ENCODE measurements at regions not wholly inside any gene's neighbourhood (a gene's known extent, or its start where the extent isn't known, plus 50 kb on each side); places are given as distances from the start of the nearest gene placed in this dataset.
"Not testable (repeated sequence)": the region's sequence is repeated elsewhere in the genome, so short reads cannot be mapped to it uniquely, and the experiment has no call there.

- ATAC-seq (ENCODE audit: poor library complexity) (no peak), DNase-seq (no peak)
- intact Hi-C loops (cut with DNase I), result no loop called here
Measured at GRCh38 chr2:195108182-195108581, 548.8 kb upstream of the SLC39A10 start.

DNA sequence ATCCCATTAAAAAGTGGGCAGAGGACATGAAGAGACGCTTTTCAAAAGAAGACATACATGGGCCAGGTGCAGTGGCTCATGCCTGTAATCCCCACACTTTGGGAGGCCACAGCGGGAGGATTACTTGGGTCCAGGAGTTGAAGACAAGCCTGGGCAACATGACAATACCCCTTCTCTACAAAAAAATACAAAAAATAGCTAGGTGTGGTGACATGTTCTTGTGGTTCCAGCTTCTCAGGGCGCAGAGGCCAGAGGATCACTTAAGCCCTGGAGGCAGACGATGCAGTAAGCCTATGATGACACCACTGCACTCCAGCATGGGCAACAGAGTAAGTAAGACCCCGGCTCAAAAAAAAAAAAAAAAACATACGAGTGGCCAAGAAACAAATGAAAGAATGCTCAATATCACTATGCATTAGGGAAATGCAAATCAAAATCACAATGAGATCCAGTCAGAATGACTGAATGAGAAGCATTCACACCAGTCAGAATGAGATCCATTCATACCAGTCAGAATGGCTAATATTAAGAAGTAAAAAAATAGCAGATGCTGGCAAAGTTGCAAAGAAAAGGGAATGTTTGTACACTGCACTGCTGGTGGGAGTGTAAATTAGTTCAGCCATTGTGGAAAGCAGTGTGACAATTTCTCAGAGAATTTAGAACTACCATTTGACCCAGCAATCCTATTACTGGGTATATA is 550.2 kb upstream of the SLC39A10 start:
- intact Hi-C loops (cut with DNase I), result no loop called here
- ATAC-seq (ENCODE audit: poor library complexity), result no peak

DNA sequence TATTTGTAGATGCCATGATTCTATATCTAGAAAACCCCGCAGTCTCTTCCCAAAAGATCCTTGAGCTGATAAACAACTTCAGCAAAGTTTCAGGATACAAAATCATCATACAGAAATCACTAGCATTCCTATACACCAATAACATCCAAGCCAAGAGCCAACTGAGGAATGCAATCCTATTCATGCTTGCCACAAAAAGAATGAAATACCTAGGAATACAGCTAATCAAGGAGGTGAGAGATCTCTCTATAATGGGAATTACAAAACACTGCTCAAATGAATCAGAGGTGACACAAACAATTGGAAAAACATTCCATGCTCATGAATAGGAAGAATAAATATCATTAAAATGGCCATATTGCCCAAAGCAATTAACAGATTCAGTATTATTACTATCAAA is 551.4 kb upstream of the SLC39A10 start:
- intact Hi-C loops (cut with DNase I), result no loop called here
- ATAC-seq (ENCODE audit: poor library complexity) (no peak), DNase-seq (no peak)

More for the DNA sequence above, 550.2 kb upstream of the SLC39A10 start:
- DNase-seq, result no peak

- ATAC-seq (ENCODE audit: poor library complexity) (no peak), DNase-seq (no peak)
- intact Hi-C loops (cut with DNase I), result no loop called here
Measured at GRCh38 chr2:195094330-195094729, 562.7 kb upstream of the SLC39A10 start.

- no peak for DNase-seq
- ATAC-seq (ENCODE audit: poor library complexity), result no peak
- intact Hi-C loops (cut with DNase I), result no loop called here
Measured at GRCh38 chr2:195092341-195092740, 564.7 kb upstream of the SLC39A10 start.

- intact Hi-C loops (cut with DNase I); ATAC-seq (ENCODE audit: poor library complexity); DNase-seq: not testable (repeated sequence)
Measured at GRCh38 chr2:195072806-195073205, 584.2 kb upstream of the SLC39A10 start.

DNA sequence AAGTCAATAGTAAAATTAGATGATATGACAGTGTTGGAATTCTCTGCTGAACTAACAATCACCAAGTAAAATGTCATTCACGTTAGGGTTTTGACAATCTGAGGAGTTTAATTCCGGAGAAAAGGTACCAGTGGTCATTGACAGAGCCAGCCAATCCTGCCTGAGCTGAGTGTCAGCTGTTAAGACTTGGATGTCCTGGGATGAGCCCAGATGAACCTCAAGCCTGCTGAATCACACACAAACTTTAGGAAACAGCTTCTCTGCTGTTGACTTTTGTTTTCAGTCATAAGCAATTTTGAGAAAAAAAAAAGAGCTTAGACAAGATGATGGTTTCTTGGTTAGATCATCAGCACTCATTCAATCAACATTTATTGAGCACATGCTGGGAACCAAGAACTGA is 600.0 kb upstream of the SLC39A10 start:
- intact Hi-C loops (cut with DNase I), result no loop called here
- DNase-seq (no peak), ATAC-seq (ENCODE audit: poor library complexity) (no peak)

DNA sequence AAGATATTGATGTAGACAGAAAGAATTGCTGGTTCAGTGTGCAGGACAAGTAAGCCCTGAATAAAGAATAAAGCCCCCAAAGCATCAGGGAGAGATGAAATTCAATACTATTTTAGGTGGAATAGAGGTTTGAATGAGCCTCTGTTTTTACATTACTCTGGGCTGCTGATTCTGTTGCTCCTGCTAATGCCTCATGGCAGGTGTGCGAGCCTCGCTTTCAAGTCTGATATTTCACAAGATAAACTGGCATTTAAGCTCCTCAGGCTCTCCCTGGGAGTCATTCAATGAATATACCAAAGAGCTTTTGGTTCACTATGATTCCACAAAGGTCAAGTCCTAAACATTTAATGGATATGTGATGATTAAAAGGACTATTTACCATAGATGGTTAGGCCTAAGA is 601.0 kb upstream of the SLC39A10 start:
- DNase-seq, result no peak
- intact Hi-C loops (cut with DNase I), result no loop called here
- no peak for ATAC-seq (ENCODE audit: poor library complexity)

- DNase-seq (no peak), ATAC-seq (ENCODE audit: poor library complexity) (no peak)
- intact Hi-C loops (cut with DNase I), result no loop called here
Measured at GRCh38 chr2:195051401-195051800, 605.6 kb upstream of the SLC39A10 start.

DNA sequence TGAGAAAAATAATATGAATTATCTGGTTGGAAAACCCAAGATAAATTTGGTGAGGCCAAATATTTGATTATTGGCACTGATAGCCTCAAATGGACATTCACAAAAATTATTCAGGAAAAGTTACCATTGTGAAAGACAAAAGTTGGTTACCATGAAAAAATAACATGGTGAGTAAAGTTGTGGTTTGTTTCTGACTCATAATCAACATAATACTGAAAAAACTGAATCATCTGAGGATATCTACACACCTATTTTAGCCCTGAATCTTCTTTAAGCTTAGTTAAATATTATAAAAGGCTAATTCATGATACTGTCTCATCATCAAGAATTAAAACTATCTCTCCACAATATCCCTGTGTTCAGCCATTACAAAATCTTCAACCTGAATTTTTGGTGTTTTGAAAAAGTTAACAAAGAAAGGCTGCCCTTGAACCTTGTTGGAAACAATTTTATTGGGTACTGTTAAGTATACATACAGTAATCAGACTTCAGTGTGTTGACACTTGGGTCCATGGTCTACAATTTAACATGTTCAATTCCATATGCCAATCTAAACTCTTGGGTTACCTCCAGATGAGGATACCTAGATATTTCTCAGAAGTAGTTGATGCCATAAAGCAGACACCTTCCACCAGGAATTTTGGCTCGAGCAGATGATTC is 607.5 kb upstream of the SLC39A10 start:
- ATAC-seq (ENCODE audit: poor library complexity) (no peak), DNase-seq (no peak)
- intact Hi-C loops (cut with DNase I), result no loop called here

DNA sequence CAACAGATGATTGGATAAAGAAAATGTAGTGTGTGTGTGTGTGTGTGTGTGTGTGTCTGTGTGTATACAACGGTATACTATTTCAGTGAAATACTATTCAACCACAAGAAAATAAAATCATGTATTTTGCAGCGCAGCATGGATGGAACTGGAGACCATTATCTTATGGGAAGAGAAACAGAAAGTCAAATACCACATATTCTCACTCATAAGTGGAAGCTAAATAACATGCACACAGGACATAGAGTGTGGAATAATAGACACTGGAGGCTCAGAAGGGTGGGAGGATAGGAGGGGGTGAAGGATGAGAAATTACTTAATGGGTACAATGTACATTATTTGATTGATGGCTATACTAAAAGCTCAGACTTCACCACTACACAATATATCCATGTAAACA is 609.1 kb upstream of the SLC39A10 start:
- DNase-seq (no peak), ATAC-seq (ENCODE audit: poor library complexity) (no peak)
- intact Hi-C loops (cut with DNase I), result no loop called here

DNA sequence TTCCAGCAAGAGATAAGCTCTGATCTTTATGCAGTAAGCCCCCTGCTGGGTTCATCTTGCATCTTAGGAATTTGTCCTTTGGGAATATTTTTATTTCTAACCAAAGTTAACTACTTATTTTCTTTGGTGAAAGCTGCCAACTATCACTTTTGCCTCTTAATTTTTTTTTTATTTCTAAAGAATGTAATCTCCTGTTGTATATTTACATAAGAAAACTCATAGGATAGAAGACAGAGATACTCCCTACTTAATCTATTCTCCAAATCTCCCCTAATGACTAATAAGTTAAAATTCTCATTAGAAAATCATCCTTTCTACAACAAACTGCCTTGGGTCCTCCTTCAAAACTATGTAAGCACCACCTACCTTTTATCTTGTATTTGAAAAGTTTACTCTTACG is 612.2 kb upstream of the SLC39A10 start:
- DNase-seq (no peak), ATAC-seq (ENCODE audit: poor library complexity) (no peak)
- intact Hi-C loops (cut with DNase I), result no loop called here

DNA sequence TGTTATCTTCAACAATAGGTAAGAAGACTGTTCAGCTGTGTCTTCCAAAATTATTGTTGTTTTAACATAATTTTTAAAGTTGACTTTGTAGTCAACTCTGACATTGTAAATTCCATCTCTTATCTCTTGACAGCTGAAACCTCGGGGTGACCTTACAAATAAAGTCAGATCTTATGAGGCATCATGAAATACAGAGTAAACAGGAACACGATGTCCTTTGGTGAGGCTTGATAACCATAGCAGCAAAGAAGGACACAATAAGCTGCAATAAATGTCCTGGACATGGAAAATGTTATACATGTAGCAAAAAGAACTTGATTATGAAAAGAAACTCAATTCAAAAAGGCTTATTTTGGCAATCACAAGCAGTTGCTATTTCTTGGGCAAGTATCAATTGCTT is 618.9 kb upstream of the SLC39A10 start:
- DNase-seq (no peak), ATAC-seq (ENCODE audit: poor library complexity) (no peak)
- intact Hi-C loops (cut with DNase I), result no loop called here

DNA sequence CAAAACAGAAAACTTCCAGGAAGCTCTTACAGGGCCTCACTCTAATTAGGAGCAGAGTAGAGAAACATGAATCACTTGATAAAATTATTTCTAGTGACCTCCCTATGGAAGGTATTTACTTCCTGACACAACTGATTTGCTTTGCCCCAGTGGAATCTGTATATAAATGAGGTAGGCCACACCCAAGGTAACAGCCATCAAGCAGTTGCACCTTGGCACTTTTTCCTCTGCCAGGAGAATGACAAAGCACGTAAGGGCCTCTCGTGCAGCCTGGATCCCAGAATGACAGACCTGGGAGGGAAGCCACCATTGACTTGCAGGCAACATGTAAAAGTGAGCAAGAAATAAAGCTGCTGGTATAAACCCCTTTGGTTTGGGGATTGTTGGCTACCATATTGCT is 620.0 kb upstream of the SLC39A10 start:
- intact Hi-C loops (cut with DNase I), result no loop called here
- ATAC-seq (ENCODE audit: poor library complexity) (no peak), DNase-seq (no peak)

DNA sequence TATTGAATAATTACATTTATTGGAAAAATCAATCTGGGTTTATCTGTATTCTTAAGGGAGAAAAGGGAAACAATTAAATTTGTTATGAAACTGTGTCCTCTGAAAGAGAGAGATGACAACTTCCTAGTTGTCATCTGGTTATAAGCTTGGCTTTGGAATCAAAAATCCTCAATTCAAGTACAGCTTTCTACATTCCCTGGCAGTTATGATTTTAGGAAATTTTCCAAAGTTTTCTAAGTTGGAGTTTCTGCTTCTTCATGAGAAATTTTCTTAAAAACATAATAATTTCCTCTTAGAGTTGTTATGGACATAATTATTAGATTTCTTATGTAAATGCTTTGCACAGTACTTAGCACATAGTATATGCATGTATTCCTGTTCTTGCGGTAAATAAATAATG is 625.6 kb upstream of the SLC39A10 start:
- DNase-seq (no peak), ATAC-seq (ENCODE audit: poor library complexity) (no peak)
- intact Hi-C loops (cut with DNase I), result no loop called here

DNA sequence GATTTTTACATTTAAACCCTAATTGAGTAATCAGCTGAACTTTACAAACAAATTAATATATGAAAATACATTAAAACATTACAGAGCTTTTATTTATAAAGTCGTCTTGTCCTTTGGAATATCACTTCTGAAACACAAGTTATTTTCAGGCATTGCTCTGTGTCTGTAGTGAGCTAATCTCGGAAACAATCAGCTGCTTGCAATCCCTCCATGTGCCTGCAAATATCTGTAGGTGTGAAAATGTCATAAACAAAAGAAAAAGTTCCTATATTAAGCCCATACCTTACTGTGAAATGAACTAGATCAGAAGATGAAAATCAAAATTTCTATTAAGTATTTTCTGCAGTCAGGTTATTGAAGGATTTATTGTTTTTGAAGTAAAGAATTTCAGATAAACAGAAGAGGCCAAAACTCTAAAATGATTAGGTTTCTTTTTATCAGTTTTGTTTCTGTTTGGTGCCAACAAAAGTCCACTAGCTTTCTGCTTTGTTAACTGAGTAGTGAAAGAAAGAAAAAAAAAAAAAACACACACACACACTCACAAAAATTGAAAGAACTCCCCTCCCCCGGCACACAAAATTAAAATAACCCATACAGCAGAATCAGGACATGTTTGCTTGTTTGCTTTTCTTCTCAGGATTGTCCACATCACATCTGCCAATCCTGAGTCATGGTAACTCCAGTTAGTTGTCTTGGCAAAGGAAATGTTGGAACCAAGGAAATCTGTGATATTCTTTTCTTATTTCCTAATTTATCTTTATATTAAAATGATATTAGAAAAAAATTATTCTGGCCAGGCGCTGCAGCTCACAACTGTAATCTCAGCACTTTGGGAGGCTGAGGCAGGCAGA is 627.0 kb upstream of the SLC39A10 start:
- DNase-seq (no peak), ATAC-seq (ENCODE audit: poor library complexity) (no peak)
- intact Hi-C loops (cut with DNase I), result no loop called here

GRCh38 chr2:195027947-195028346 is 629.1 kb upstream of the SLC39A10 start:
- intact Hi-C loops (cut with DNase I), result no loop called here
- ATAC-seq (ENCODE audit: poor library complexity) (no peak), DNase-seq (no peak)

- ATAC-seq (ENCODE audit: poor library complexity), result no peak
- DNase-seq, result no peak
- intact Hi-C loops (cut with DNase I), result no loop called here
Measured at GRCh38 chr2:195026261-195026660, 630.8 kb upstream of the SLC39A10 start.

GRCh38 chr2:195022508-195022830 is 634.6 kb upstream of the SLC39A10 start:
- no peak for DNase-seq
- no peak for ATAC-seq (ENCODE audit: poor library complexity)
- intact Hi-C loops (cut with DNase I), result no loop called here
